DMS114 treated with DMSO at 0.1 percent for 48 hours (cell line): ENCODE measurements at regions not wholly inside any gene's neighbourhood (a gene's known extent, or its start where the extent isn't known, plus 50 kb on each side); places are given as distances from the start of the nearest gene placed in this dataset.

ENCODE experiments used
- DNase-seq: peaks from one replicate; lab custom pipeline; 2025; ENCODE audit not compliant: unreplicated experiment; lab: John Stamatoyannopoulos, UW

GRCh38 chr5:38751103-38751502, 94.7 kb upstream of the OSMR start:
- no peak for DNase-seq

- DNase-seq = no peak
Observed at GRCh38 chr5:38752012-38752536, 93.7 kb upstream of the OSMR start.

- DNase-seq = no peak
Observed at GRCh38 chr5:38752622-38753021, 93.2 kb upstream of the OSMR start.

- no peak for DNase-seq
Observed at GRCh38 chr5:38753141-38753540, 92.7 kb upstream of the OSMR start.

GRCh38 chr5:38753776-38754175, 92.0 kb upstream of the OSMR start:
- DNase-seq = no peak

- DNase-seq = no peak
Observed at GRCh38 chr5:38755181-38755580, 90.6 kb upstream of the OSMR start.

- no peak for DNase-seq
Observed at GRCh38 chr5:38756068-38756467, 89.7 kb upstream of the OSMR start.

- DNase-seq = no peak
Observed at GRCh38 chr5:38757451-38758245, 88.2 kb upstream of the OSMR start.

- no peak for DNase-seq
Observed at GRCh38 chr5:38758774-38759600, 86.8 kb upstream of the OSMR start.

- DNase-seq = no peak
Observed at GRCh38 chr5:38764937-38765391, 80.8 kb upstream of the OSMR start.

GRCh38 chr5:38765399-38765861, 80.4 kb upstream of the OSMR start:
- DNase-seq = no peak

GRCh38 chr5:38766151-38766550, 79.7 kb upstream of the OSMR start:
- DNase-seq = no peak

GRCh38 chr5:38768412-38769211, 77.2 kb upstream of the OSMR start:
- no peak for DNase-seq

- no peak for DNase-seq
Observed at GRCh38 chr5:38772471-38772870, 73.3 kb upstream of the OSMR start.

GRCh38 chr5:38775218-38775840, 70.5 kb upstream of the OSMR start:
- no peak for DNase-seq

GRCh38 chr5:38776149-38776896, 69.5 kb upstream of the OSMR start:
- no peak for DNase-seq

- DNase-seq = no peak
Observed at GRCh38 chr5:38777111-38777510, 68.7 kb upstream of the OSMR start.

GRCh38 chr5:38780316-38780715, 65.5 kb upstream of the OSMR start:
- no peak for DNase-seq

GRCh38 chr5:38780945-38781344, 64.9 kb upstream of the OSMR start:
- no peak for DNase-seq
